Ishikawa (cell line): ENCODE measurements at regions not wholly inside any gene's neighbourhood (a gene's known extent, or its start where the extent isn't known, plus 50 kb on each side); places are given as distances from the start of the nearest gene placed in this dataset.

Experiments used
- CEBPB ChIP-seq: IDR thresholded peaks from 2 replicates; pipeline ENCODE4 v1.6.1; 2012
- CREB1 ChIP-seq: IDR thresholded peaks from 2 replicates; pipeline ENCODE4 v1.6.1; 2012; ENCODE audit warnings: low read depth
- EGR1 ChIP-seq: IDR thresholded peaks from 2 replicates; pipeline ENCODE4 v1.6.1; 2012
- EP300 ChIP-seq: IDR thresholded peaks from 2 replicates; pipeline ENCODE4 v1.6.1; 2012; ENCODE audit warnings: borderline replicate concordance
- FOXM1 ChIP-seq: IDR thresholded peaks from 2 replicates; pipeline ENCODE4 v1.6.1; 2012; ENCODE audit warnings: low read depth, borderline replicate concordance
- NFIC ChIP-seq: IDR thresholded peaks from 2 replicates; pipeline ENCODE4 v1.6.1; 2012
- RAD21 ChIP-seq: IDR thresholded peaks from 2 replicates; pipeline ENCODE4 v1.6.1; 2012; ENCODE audit warnings: low read depth
- REST ChIP-seq: IDR thresholded peaks from 2 replicates; pipeline ENCODE4 v1.6.1; 2012; ENCODE audit warnings: low read depth, mild to moderate bottlenecking
- TAF1 ChIP-seq: IDR thresholded peaks from 2 replicates; pipeline ENCODE4 v1.6.1; 2012; ENCODE audit warnings: low read depth, mild to moderate bottlenecking
- TCF12 ChIP-seq: IDR thresholded peaks from 2 replicates; pipeline ENCODE4 v1.6.1; 2012; ENCODE audit warnings: low read depth
- TEAD4 ChIP-seq: IDR thresholded peaks from 2 replicates; pipeline ENCODE4 v1.6.1; 2012
- USF1 ChIP-seq: IDR thresholded peaks from 2 replicates; pipeline ENCODE4 v1.6.1; 2012
- YY1 ChIP-seq: IDR thresholded peaks from 2 replicates; pipeline ENCODE4 v1.6.1; 2012; ENCODE audit warnings: low read depth
- ZBTB7A ChIP-seq: IDR thresholded peaks from 2 replicates; pipeline ENCODE4 v1.6.1; 2012; ENCODE audit warnings: low read depth
- TF ChIP-seq, protein P1 (sequence below): IDR thresholded peaks from 2 replicates; pipeline ENCODE4 v1.6.1; 2012

- no peak for TF ChIP-seq FOXM1
- no peak for TF ChIP-seq REST
Observed at GRCh38 chr1:165011991-165012531, 344.5 kb downstream of the LMX1A start.

DNA sequence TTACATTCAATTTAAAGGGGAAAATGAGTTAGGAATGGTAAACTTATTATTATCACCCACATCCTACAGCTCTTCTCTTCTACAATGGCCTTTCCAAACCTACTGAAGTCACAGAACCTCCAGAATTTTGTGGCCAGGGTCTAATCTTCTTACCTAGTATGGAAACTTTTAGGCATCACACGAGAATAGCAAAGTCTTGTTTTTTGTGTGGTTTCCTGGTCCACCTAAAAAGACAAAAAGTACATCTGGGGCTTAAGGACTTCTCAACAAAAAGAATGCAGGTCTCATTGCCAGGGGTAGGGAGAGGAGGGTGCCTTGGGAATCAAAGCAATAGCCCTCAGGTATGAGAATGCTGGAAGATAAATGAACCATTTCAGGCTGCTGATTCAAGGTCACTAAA lies 345.3 kb downstream of the LMX1A start:
- TF ChIP-seq TCF12 (no peak), TAF1 (no peak), ZBTB7A (no peak), NFIC (no peak), USF1 (no peak), RAD21 (no peak), YY1 (no peak), CEBPB (no peak), EP300 (no peak), REST (no peak), TEAD4 (no peak), CREB1 (no peak), FOXM1 (no peak), EGR1 (no peak)
- TF ChIP-seq, protein P1, sequence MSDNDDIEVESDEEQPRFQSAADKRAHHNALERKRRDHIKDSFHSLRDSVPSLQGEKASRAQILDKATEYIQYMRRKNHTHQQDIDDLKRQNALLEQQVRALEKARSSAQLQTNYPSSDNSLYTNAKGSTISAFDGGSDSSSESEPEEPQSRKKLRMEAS = no peak

DNA sequence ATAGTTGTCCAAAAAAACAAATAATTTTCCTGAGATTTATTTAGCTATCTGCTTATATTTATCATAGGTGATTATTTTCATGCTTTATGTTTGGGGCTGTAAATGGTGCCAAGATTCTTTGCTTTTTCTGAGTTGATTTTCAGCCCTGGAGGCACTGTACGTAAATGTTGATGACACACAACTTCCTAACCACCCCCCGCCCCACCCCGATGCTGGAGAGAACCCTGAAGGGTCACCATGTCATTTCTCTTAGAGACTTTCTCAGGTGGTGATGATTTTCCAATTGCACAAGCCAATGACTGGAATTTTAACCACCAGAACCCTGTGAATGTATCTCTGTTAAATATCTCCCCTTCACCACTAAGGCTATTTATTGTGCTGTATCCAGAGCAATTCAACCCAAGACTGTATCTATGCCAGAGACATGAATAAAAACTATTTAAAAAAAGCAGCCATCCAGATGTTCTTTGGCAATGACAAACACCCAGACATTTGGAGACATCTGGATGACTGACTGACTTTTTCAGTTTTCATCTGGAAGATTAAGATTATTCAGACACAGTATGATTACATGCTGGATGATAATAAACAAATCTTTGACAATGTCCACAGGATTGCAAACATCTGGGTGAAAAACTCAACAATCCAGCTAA lies 346.0 kb downstream of the LMX1A start:
- TF ChIP-seq EP300 (no peak), CEBPB (no peak), TEAD4 (no peak), NFIC (no peak), RAD21 (no peak)
- TF ChIP-seq, protein P1 = no peak

DNA sequence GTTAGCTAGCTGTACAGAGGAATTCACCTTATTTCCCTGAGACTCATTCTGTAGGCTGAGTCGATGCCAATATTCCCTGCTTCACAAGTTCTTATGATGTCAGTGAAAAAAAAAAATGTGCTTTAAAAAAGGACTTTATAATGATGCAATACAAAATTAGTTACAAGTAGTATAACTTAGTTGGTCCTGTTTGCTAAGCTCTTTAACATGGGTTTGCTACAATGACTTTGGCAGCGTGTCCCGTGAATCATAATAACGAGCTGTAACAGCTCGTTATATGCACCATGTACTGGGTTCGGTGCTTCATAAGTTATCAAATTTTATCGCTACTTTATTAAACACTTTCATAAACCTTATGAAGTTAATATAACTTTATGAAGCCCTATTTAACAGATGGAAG lies 349.7 kb downstream of the LMX1A start:
- TF ChIP-seq EP300 (no peak), FOXM1 (no peak), REST (no peak), USF1 (no peak), NFIC (no peak), CEBPB (no peak), TEAD4 (no peak)
- TF ChIP-seq, protein P1 = no peak

DNA sequence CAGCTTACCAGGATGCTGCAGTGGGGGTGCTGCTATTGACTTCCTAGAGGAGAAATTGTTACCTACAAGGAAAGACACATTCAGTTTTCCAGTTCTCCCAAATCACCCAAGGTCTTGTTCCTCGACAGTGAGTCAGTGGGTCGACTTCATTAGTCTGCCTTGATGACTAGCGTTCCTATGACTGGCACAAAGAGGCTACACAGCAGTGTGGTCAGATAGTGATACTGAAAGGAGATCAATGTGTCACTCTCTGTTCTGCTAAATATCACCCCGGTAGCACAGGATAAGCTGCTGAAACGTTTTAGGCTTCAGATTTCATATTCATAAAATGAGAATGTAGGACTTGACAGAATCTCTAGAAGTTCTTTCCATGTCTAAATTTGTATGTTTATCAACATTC lies 357.4 kb downstream of the LMX1A start:
- TF ChIP-seq CEBPB = no peak
- TF ChIP-seq CREB1 = no peak
- no peak for TF ChIP-seq NFIC
- no peak for TF ChIP-seq TCF12
- TF ChIP-seq RAD21 = no peak
- no peak for TF ChIP-seq EGR1
- no peak for TF ChIP-seq ZBTB7A
- TF ChIP-seq EP300 = no peak
- TF ChIP-seq, protein P1 = no peak
- no peak for TF ChIP-seq USF1
- TF ChIP-seq TEAD4 = no peak
- TF ChIP-seq YY1 = no peak
- TF ChIP-seq REST = no peak
- TF ChIP-seq TAF1 = no peak
